Pancreas (tissue), 10 donors: ENCODE measurements at regions not wholly inside any gene's neighbourhood (a gene's known extent, or its start where the extent isn't known, plus 50 kb on each side); places are given as distances from the start of the nearest gene placed in this dataset.

Source experiments
- ATAC-seq, 4 donors: fragments of 200-7000 bp; cut with Tn5 transposase; one replicate each; pipeline versions ENCODE4 v1.8.0 to v1.9.1; 2020; ENCODE audit warnings: mild to moderate bottlenecking in 4 of 4, moderate library complexity in 4 of 4
- DNase-seq, 6 donors: peaks; one replicate each; pipeline ENCODE4 v3.0.0-alpha.2; 2020
- FAIRE-seq: peaks from 2 replicates; lab custom pipeline; 2012; peaks lifted over from hg19 to GRCh38; lab: Jason Lieb, UNC
- H3K27ac ChIP-seq, 4 donors: fragments of 200-600 bp; sonication (generic); 1 replicate in 3 of 4; 2 replicates in 1 of 4; pipeline versions ENCODE4 v1.5.0 to v1.8.0; 2020
- H3K27me3 ChIP-seq, 4 donors: fragments of 200-600 bp; one replicate each; pipeline ENCODE4 v1.8.0; 2021
- H3K36me3 ChIP-seq, 3 donors: fragments of 200-600 bp; sonication (generic) in 1 of 3; one replicate each; pipeline versions ENCODE4 v1.5.0 to v1.8.0; 2020 to 2021
- H3K4me1 ChIP-seq, 3 donors: fragments of 200-600 bp; one replicate each; pipeline ENCODE4 v1.8.0; 2021
- H3K4me3 ChIP-seq, 4 donors: fragments of 200-600 bp; sonication (generic) in 2 of 4; one replicate each; pipeline versions ENCODE4 v1.5.0 to v1.8.0; 2020 to 2021
- H3K9me3 ChIP-seq, 4 donors: fragments of 200-600 bp; one replicate each; pipeline ENCODE4 v1.8.0; 2021
- CTCF ChIP-seq, 4 donors: fragments of 200-600 bp; sonication (generic) in 3 of 4; IDR thresholded peaks; one replicate each; pipeline versions ENCODE4 v1.5.0 to v1.8.0; 2021; ENCODE audit warnings: antibody characterized with exemption in 4 of 4
- WGBS, 2 donors: extraction: QIAGEN DNeasy Blood & Tissue Kit; methylation state at CpG; one replicate each; pipeline ENCODE4 v1.1.7; 2013; 5-methylcytosine and 5-hydroxymethylcytosine counted together
- intact Hi-C, 3 donors: fragments of 100-400 bp; cut with DNase I; formaldehyde crosslinking; loops; one replicate each; pipeline versions ENCODE4 v1.11.1 to v1.14.2; 2022
- donor health status: healthy with polysubstance abuse.
- donor health status: DM: no; HTN: no; CAD: no; lungs with moderate emphysema.
- donor health status: DM: no; HTN: no; CAD: no.
- donor health status: control.
- donor health status: control.
- donor health status: Bipolar disorder and iron deficiency.
- donor health status: DM: yes; HTN: yes; CAD: no.
- donor health status: DM: no; HTN: no; CAD: no.
- donor health status: DM: no; HTN: no; CAD: no.
- donor health status: DM: yes; HTN: yes; CAD: no.

- Histone ChIP-seq H3K4me1 (no peaks in the 10 kb centered on the region), H3K4me3 (no peak overlapping the region), H3K9me3 (no peaks in the 10 kb centered on the region), H3K36me3 (no peaks in the 10 kb centered on the region), H3K27ac (no peak overlapping the region), H3K27me3 (no peaks in the 10 kb centered on the region)
- no peak for TF ChIP-seq CTCF (IDR thresholded peaks at IDR 0.05)
- DNase-seq (no peak), FAIRE-seq (no peak), ATAC-seq (no peak)
- 38 to 46% methylated on average over 3 of the region's 3 CpGs for WGBS, 2 donors
- intact Hi-C loops = no loop called here
Observed at GRCh38 chr14:56524971-56525677, 54.5 kb upstream of the TMEM260 start.

DNA sequence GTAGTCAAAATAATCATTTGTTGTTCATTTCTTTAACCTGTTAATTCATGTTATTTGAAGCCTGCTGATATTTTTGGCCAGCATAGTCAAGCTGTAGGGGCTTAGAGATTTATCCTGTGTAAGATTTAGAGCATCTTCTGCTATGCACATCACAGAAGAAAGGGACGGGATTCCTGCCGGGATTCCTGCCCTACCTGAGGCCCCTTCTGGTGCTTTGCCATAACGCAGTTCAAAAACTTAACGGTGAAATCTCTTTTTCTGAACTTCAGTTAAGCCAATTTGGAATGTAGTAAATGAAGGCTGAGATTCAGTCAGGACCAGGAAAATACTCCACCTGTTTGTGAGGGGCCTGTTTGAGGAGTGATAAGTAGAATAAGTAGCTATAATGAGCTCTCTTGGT lies 50.7 kb upstream of the TMEM260 start:
- no peaks in the 10 kb centered on the region for H3K27me3 ChIP-seq
- no peaks in the 10 kb centered on the region for H3K36me3 ChIP-seq
- no peak for TF ChIP-seq CTCF (IDR thresholded peaks at IDR 0.05)
- ATAC-seq (no peak), FAIRE-seq (no peak), DNase-seq (no peak)
- no peak overlapping the region for H3K27ac ChIP-seq
- no peaks in the 10 kb centered on the region for H3K4me1 ChIP-seq
- no peaks in the 10 kb centered on the region for H3K9me3 ChIP-seq
- no peak overlapping the region for H3K4me3 ChIP-seq
- intact Hi-C loops = no loop called here
- WGBS, 2 donors = 51 to 55% methylated on average over 4 of the region's 4 CpGs
